WTC11 (cell line): ENCODE measurements at regions not wholly inside any gene's neighbourhood (a gene's known extent, or its start where the extent isn't known, plus 50 kb on each side); places are given as distances from the start of the nearest gene placed in this dataset.

ENCODE experiments used
- ATAC-seq: fragments of 200-7000 bp; cut with Tn5 transposase; 2 replicates; pipeline ENCODE4 v1.10.0; 2021; ENCODE audit warnings: mild to moderate bottlenecking, moderate library complexity
- CTCF ChIA-PET: fragments of 300-600 bp; sonication (Branson Sonifier 250); formaldehyde crosslinking; loops from one replicate; lab custom pipeline; 2021; ENCODE audit warnings: antibody characterized with exemption; lab: Charles Lee
- POLR2A ChIA-PET: fragments of 350-600 bp; sonication (Branson Sonifier 250); formaldehyde crosslinking; loops from one replicate; lab custom pipeline; 2021; ENCODE audit warnings: antibody characterized with exemption; lab: Charles Lee
- DNase-seq: peaks from one replicate; pipeline ENCODE4 v3.0.0; 2021; ENCODE audit warnings: low spot score
- H3K27ac Mint-ChIP-seq: 2 replicates; pipeline ENCODE4 v1.8.0; 2021; ENCODE audit warnings: mixed read lengths
- H3K27me3 Mint-ChIP-seq: 2 replicates; pipeline ENCODE4 v1.8.0; 2021; ENCODE audit warnings: low read depth, mild to moderate bottlenecking, moderate library complexity, mixed read lengths
- H3K36me3 Mint-ChIP-seq: 2 replicates; pipeline ENCODE4 v1.8.0; 2021; ENCODE audit warnings: mixed read lengths
- H3K4me1 Mint-ChIP-seq: 2 replicates; pipeline ENCODE4 v1.8.0; 2022; ENCODE audit warnings: mixed read lengths
- H3K4me3 Mint-ChIP-seq: 2 replicates; pipeline ENCODE4 v1.8.0; 2021; ENCODE audit warnings: mild to moderate bottlenecking, moderate library complexity, mixed read lengths
- H3K9me3 Mint-ChIP-seq: 2 replicates; pipeline ENCODE4 v1.8.0; 2021; ENCODE audit warnings: mixed read lengths
- AFF4 ChIP-seq: sonication (generic); formaldehyde crosslinking; IDR thresholded peaks from 2 replicates; pipeline ENCODE4 v1.8.1; 2023; ENCODE audit warnings: mild to moderate bottlenecking, missing genetic modification reagents, borderline replicate concordance
- CREM ChIP-seq: sonication (generic); formaldehyde crosslinking; IDR thresholded peaks from 2 replicates; pipeline ENCODE4 v1.8.1; 2022; ENCODE audit warnings: mild to moderate bottlenecking, missing genetic modification reagents, moderate library complexity
- CTCF ChIP-seq: fragments of 200-600 bp; IDR thresholded peaks from 2 replicates; pipeline ENCODE4 v1.8.0; 2022; ENCODE audit warnings: antibody characterized with exemption
- MAX ChIP-seq: sonication (generic); formaldehyde crosslinking; IDR thresholded peaks from 2 replicates; pipeline ENCODE4 v1.8.0; 2022; ENCODE audit warnings: mild to moderate bottlenecking, missing genetic modification reagents
- ZNF121 ChIP-seq: sonication (generic); formaldehyde crosslinking; IDR thresholded peaks from 2 replicates; pipeline ENCODE4 v1.8.0; 2023; ENCODE audit warnings: missing genetic modification reagents
- ZSCAN18 ChIP-seq: fragments of 250-450 bp; sonication (Bioruptor Pico); IDR thresholded peaks from 2 replicates; pipeline ENCODE4 v2.1.2; 2022; ENCODE audit warnings: mild to moderate bottlenecking, moderate library complexity
- TF ChIP-seq, protein P1 (sequence below): sonication (generic); formaldehyde crosslinking; IDR thresholded peaks from 2 replicates; pipeline ENCODE4 v1.8.1; 2022; ENCODE audit warnings: mild to moderate bottlenecking, moderate library complexity, missing genetic modification reagents
- TF ChIP-seq, protein P2 (sequence below): sonication (generic); formaldehyde crosslinking; IDR thresholded peaks from 2 replicates; pipeline ENCODE4 v1.8.0; 2023; ENCODE audit warnings: mild to moderate bottlenecking, missing genetic modification reagents

DNA sequence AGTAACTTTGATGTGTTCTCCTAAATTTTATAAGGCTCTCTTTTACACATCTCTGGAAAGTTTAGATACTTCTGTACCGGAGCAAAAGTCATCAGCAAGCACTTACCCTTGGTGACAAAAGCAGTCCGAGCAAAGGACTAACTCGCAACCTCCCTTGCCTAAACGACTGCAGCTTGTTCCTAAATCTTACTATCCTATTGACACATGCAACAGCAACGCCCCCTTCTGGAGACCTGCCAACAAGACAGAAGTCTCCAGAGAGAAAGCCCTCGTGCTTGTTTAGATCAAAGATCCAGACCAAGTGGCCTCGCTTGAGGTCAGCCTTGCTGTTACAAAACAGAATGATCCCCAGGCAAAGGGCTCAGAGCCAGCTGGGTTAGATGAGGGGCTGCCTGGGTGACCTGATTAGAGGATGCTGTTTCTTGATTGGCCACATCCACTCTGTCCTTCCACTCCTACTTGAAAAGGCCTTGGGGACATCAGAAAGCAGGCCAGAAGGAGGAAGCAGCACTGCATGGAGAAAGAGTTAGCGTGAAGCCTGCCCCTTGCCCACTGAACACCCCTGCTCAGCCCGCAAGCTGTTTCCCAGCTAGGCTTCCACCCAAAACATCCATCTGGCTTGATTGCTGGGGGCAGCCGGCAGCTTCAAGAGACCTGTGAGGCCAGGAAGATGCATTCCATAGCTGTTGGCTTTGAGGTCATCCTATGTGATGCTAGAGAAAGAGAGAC lies 94.3 kb downstream of the HNRNPLL start:
- ChIA-PET CTCF (interaction anchor here (0.5 to 2.7 kb wide), 42 partner anchors 9 to 1029 kb away, joined by 3 to 50 read pairs (median 5); partner anchors contain the start of genes ATL2 and CYP1B1), POLR2A (interaction anchor here (1.0 to 1.3 kb wide), 2 partner anchors 43 to 132 kb away, joined by 3 to 4 read pairs; no protein-coding TSS in a partner anchor)
- Mint-ChIP-seq H3K36me3 (no peaks in the 10 kb centered on the region), H3K4me1 (peaks cover 11% of the 10 kb centered on the region), H3K9me3 (0 out of 2 replicates have a peak, but pooled peaks cover under 1% of the 10 kb centered on the region), H3K4me3 (no peak overlapping the region), H3K27me3 (peaks cover 17% of the 10 kb centered on the region), H3K27ac (no peak overlapping the region)
- TF ChIP-seq MAX (CRISPR knock-in tag), result peak; percentile 87
- TF ChIP-seq AFF4 (CRISPR knock-in tag), result no peak
- TF ChIP-seq CREM (CRISPR knock-in tag), result peak; percentile 47; the same call in 1 of the 2 replicates
- no peak for TF ChIP-seq ZNF121 (CRISPR knock-in tag)
- TF ChIP-seq CTCF, result peak; percentile 69
- TF ChIP-seq, protein P1, sequence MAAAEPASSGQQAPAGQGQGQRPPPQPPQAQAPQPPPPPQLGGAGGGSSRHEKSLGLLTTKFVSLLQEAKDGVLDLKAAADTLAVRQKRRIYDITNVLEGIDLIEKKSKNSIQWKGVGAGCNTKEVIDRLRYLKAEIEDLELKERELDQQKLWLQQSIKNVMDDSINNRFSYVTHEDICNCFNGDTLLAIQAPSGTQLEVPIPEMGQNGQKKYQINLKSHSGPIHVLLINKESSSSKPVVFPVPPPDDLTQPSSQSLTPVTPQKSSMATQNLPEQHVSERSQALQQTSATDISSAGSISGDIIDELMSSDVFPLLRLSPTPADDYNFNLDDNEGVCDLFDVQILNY (CRISPR knock-in tag), result no peak
- ATAC-seq (peak; percentile 91), DNase-seq (peak; percentile 93)

DNA sequence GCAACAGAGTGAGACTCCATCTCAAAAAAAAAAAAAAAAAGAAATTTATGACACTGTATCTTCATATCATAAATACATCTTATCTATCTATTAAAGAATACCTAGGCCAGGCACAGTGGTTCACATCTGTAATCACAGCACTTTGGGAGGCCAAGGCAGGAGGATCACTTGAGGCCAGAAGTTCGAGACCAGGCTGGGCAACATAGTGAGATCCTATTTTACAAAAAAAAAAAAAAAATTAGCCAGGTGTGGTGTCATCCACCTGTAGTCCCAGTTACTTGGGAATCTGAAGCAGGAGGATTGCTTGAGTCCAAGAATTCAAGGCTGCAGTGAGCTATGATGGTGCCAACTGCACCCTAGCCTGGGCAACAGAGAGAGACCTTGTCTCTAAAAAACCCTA lies 95.0 kb downstream of the HNRNPLL start:
- CTCF ChIA-PET, result interaction anchor here (0.5 to 2.7 kb wide), 42 partner anchors 9 to 1028 kb away, joined by 3 to 50 read pairs (median 5); partner anchors contain the start of genes ATL2 and CYP1B1
- H3K9me3 Mint-ChIP-seq, result peaks cover 8% of the 10 kb centered on the region
- no peak for DNase-seq
- H3K4me1 Mint-ChIP-seq, result peaks cover 11% of the 10 kb centered on the region
- peaks cover under 1% of the 10 kb centered on the region for H3K36me3 Mint-ChIP-seq
- no peak for ATAC-seq
- TF ChIP-seq ZNF121 (CRISPR knock-in tag), result peak; percentile 71; the same call in 1 of the 2 replicates
- TF ChIP-seq, protein P2, sequence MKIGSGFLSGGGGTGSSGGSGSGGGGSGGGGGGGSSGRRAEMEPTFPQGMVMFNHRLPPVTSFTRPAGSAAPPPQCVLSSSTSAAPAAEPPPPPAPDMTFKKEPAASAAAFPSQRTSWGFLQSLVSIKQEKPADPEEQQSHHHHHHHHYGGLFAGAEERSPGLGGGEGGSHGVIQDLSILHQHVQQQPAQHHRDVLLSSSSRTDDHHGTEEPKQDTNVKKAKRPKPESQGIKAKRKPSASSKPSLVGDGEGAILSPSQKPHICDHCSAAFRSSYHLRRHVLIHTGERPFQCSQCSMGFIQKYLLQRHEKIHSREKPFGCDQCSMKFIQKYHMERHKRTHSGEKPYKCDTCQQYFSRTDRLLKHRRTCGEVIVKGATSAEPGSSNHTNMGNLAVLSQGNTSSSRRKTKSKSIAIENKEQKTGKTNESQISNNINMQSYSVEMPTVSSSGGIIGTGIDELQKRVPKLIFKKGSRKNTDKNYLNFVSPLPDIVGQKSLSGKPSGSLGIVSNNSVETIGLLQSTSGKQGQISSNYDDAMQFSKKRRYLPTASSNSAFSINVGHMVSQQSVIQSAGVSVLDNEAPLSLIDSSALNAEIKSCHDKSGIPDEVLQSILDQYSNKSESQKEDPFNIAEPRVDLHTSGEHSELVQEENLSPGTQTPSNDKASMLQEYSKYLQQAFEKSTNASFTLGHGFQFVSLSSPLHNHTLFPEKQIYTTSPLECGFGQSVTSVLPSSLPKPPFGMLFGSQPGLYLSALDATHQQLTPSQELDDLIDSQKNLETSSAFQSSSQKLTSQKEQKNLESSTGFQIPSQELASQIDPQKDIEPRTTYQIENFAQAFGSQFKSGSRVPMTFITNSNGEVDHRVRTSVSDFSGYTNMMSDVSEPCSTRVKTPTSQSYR (CRISPR knock-in tag), result no peak
- no peak overlapping the region for H3K27ac Mint-ChIP-seq
- POLR2A ChIA-PET, result interaction anchor here (0.7 to 1.3 kb wide), 3 partner anchors 42 to 1827 kb away, joined by 3 to 4 read pairs (median 3); no protein-coding TSS in a partner anchor
- H3K4me3 Mint-ChIP-seq, result no peak overlapping the region
- peaks cover 17% of the 10 kb centered on the region for H3K27me3 Mint-ChIP-seq

GRCh38 chr2:38505779-38506178 lies 96.9 kb downstream of the HNRNPLL start:
- H3K27me3 Mint-ChIP-seq, result peaks cover 22% of the 10 kb centered on the region
- CTCF ChIA-PET, result interaction anchor here (1.0 to 1.3 kb wide), 2 partner anchors 30 to 190 kb away, joined by 3 to 5 read pairs; no protein-coding TSS in a partner anchor

More at GRCh38 chr2:38505779-38506178, 96.9 kb downstream of the HNRNPLL start:
- DNase-seq (no peak), ATAC-seq (peak; percentile 49)
- POLR2A ChIA-PET, result no interaction called here
- H3K36me3 Mint-ChIP-seq, result peaks cover 13% of the 10 kb centered on the region
- no peak overlapping the region for H3K27ac Mint-ChIP-seq
- H3K4me3 Mint-ChIP-seq, result no peak overlapping the region
- H3K4me1 Mint-ChIP-seq, result peaks cover 6% of the 10 kb centered on the region
- TF ChIP-seq, protein P2 (CRISPR knock-in tag), result no peak
- no peak for TF ChIP-seq ZSCAN18 (CRISPR knock-in tag)
- peaks cover 24% of the 10 kb centered on the region for H3K9me3 Mint-ChIP-seq
